Fibroblast of skin of left biceps (primary cell): ENCODE measurements at regions not wholly inside any gene's neighbourhood (a gene's known extent, or its start where the extent isn't known, plus 50 kb on each side); places are given as distances from the start of the nearest gene placed in this dataset.

Experiments
- DNase-seq, 2 experiments: peaks; one replicate each; pipeline ENCODE4 v3.0.0-alpha.2; 2013; ENCODE audit warnings: low read depth in 2 of 2

- no peak for DNase-seq
These were observed 193.4 kb upstream of the STEAP4 start for GRCh38 chr7:88500131-88500530.

- DNase-seq = no peak
These were observed 189.4 kb upstream of the STEAP4 start for GRCh38 chr7:88495881-88496725.

DNA sequence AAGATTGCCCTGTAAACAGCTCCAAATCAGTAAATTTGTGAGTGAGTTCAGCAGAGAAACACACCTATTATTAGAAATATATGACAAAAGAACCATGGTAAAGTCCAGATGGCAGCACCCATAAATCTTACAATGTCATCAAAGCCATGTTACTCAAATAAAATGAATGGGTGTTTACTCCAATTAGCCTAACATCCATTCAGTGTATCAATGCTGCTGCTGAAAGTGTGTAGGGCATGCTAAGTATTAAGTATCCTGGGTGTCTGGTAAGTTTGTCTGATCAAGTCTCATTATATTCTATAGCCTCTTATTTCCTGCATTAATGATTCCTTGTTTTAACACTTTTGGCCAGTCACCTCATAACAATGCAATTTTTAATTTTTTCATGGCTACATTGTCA lies 185.5 kb upstream of the STEAP4 start:
- no peak for DNase-seq

- DNase-seq = no peak
These were observed 184.2 kb upstream of the STEAP4 start for GRCh38 chr7:88490874-88491273.

GRCh38 chr7:88490161-88490560 lies 183.5 kb upstream of the STEAP4 start:
- DNase-seq = no peak

DNA sequence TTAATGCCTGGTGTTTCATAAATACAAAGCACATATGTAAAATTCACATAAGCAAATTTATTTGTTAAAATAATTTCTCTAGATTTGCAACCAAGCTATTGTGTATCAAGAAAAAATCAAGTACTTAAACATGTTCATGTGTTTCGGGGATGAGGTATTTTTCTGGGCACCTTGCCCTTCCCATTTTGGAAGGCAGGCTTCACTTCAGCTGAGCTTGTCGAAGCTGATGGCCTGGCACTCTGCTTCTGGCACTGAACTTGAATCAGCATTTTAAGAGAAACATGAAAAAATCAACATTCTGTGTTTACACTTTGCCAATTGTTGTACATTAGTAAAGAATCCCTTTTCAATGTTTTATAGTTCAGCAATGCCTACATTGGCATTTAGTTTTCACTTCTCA lies 179.1 kb upstream of the STEAP4 start:
- DNase-seq = no peak

DNA sequence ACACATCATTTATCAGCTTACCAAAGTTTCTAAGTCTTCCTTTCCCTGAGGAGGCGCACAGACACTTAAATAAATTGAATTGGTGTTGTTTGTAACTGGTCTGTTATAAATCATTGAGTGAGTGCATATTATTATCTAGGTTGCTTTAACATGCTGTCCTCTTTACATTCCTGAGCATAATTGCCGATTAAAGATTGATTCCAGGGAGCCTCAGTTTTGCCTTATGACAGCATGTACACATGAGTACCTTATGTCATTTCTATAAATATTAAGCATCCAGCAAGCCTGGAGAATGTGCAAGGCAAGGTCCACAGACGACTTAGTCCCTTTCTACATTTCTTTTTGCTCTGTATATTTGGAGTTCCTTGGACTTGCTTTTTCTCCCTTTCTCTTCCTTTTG lies 177.9 kb upstream of the STEAP4 start:
- no peak for DNase-seq

- no peak for DNase-seq
These were observed 174.2 kb upstream of the STEAP4 start for GRCh38 chr7:88480896-88481295.

- DNase-seq = no peak
These were observed 173.6 kb upstream of the STEAP4 start for GRCh38 chr7:88480271-88480670.

- DNase-seq = no peak
These were observed 171.3 kb upstream of the STEAP4 start for GRCh38 chr7:88477976-88478375.

DNA sequence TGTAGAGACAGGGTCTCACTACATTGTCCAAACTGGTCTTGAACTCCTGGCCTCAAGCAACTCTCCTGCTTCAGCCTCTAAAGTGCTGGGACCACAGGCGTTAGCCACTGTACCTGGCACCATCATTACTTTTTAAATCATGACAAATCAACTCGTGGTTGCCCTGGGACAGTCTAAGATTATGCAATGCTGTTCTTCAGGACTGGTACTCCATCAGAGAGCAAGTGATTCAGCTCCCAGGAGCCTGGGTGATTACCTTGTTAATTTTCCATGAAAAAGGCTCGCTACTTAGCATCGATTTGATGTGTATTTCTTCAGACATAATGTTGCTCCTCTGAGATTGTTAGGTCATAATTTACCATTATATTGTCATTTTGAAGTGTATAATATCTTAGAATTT lies 158.9 kb upstream of the STEAP4 start:
- DNase-seq = no peak

- DNase-seq = no peak
These were observed 156.1 kb upstream of the STEAP4 start for GRCh38 chr7:88462799-88463198.

GRCh38 chr7:88460650-88461049 lies 154.0 kb upstream of the STEAP4 start:
- no peak for DNase-seq

DNA sequence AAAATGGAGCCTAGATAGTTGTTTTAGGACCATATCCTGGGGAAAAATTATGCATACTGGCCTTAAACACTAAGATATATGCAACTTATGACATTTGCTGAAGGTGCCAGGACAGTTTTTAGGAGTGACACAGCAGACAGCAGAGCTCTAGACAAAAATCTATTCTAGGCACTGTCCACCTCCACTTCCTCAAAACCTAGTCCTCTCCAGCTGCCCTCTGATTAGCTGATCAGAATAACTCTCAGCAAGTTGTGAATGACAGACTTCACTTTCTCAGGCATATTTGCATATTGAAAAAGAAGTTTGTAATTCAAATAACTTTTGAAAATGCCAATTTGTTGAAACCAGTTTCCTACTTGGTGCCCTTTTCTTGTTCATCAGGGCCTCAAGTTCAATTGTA lies 152.3 kb upstream of the STEAP4 start:
- DNase-seq = no peak

DNA sequence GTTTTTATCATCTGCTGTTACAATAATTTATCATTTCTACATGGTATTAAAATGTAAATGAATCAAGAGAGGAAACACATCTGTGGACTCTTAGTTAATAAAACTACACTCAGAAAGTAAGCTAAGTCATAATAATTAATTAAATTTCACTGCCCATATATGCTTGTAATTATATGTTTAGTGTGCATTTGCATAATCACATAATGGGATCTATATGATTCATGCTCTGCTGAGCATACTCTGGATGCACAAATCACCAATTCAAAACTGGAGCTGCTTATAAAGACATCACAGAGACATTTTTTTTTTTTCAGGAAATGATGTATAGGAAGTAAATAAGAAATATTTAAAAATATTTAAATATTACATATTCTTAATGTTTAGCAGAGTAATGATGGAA lies 151.6 kb upstream of the STEAP4 start:
- DNase-seq = no peak

DNA sequence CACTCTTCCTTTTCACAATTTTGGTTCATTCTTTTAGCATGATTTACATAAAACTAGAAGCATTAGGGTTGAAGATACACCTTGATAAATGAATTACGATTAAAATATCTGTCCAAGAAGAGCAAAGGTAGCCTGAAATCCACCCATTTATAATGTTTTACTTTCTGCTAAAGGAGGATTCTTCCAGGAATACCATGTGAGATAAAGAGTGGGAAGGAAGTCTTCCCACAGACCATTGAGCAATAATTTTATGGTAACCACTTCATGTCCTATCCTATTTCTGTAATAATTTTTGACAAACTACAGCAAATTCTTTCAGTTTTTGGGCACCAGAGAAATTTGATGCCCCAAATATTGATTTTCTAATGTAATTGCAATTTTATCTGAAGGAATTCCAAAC lies 150.6 kb upstream of the STEAP4 start:
- DNase-seq = no peak

DNA sequence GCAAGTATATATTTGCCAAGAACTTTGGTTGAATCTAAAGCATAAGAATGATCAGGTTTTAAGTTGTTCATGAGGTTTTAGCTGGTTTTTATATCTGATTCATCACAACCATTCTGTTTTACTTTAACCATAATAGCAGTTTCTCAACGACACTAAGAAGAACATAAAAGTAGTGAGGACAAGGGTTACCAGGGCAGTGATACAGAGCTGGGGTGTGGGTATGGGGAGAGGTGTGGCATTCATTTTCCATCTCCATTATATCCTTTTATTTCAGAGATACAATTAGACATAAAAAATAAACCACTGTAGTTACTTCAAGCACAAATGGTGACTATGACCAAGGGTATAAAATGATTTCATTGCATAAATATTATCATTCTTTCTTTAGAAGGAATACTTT lies 149.8 kb upstream of the STEAP4 start:
- DNase-seq = no peak

- DNase-seq = no peak
These were observed 149.0 kb upstream of the STEAP4 start for GRCh38 chr7:88455696-88456095.

GRCh38 chr7:88452646-88453045 lies 146.0 kb upstream of the STEAP4 start:
- no peak for DNase-seq

DNA sequence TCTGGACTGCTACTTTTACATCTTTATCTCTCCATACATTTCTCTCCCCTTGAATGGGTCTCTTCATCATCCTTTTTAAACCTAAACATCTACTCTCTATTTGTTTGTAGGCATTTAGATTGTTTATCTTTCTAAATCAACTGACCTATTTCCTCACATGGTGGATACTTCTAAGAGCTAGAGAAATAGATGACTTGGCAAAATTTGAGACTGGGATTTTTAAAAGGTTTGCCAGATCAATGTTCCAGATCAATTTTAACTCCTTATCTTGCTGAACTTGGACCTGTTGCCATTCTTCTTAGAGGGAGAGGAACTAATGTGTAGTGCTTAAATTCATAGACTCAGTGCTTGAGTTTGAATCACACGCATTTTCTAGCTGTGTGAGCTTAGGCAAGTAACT lies 144.2 kb upstream of the STEAP4 start:
- no peak for DNase-seq

DNA sequence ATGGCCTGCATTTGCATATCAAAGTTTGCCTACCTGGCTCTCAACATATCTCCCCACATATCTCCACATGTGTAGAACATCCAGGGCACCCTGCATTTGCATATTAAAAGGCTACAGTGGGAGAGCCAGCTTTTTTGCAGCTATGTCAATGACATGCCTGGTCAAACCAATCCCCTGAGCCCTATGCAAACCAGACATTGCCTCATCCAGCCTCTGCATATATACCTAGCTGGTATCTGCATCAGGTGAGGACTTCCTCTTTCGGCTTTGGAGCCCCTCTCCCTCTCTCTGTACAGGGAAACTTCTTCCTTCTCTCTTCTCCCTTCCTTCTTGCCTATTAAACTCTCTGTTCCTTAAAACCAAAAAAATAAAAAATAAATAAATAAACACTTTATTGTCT lies 142.7 kb upstream of the STEAP4 start:
- DNase-seq = no peak

DNA sequence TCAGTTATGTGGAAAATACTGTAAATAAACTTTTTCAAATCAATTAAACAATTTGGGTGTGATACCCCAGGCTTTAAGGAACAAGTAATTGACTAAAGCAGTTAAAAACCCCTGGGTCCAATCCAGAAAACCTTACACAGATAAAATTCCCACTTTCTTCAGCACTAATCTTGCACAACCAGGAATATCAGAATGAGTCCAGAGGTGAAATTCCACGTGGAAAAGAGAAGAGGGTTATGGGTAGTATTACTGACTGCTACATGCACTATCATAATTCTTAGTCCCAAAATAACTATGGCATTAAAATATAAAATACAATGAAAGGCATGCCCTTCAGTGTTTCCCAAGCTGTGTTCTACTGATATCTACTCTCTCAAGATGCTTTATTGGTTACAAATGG lies 135.7 kb upstream of the STEAP4 start:
- DNase-seq = no peak

DNA sequence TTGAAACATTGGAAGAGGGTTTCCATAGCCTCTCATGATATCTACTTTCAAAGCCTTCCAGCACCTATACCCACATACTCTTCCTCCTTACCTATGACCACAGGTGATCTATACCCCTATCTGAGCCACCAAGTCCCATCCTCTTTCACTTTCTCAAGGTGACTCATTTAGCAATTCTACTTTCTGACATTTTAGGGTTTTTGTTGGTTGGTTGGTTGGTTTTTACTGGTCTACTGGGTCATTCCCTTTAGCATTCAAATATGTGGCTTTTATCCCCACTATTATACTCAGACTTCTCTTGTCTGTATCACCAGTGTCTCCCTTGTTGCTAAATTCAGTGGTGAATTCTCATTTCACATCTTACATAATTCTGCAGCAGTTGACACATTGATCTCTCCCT lies 130.4 kb upstream of the STEAP4 start:
- no peak for DNase-seq

DNA sequence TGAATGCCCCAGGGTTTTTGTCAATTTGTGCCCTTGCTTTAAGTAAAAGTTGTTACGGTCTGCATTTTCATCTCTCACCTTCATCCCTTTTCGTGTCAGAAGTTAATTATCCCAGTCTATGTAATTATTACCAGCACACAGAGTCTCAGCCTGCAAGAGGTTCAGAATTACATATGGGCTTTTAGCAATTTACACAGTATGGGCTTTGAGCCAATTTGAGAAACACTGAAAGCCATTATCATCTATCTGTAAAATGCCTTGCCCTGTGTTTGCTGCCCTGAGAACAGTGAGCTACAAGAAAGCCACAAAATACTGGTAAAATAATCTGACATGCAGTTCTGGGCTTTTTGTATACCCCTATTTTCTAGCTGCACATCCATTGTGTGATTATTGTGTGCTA lies 125.6 kb upstream of the STEAP4 start:
- DNase-seq = no peak
